ENCODE measurements at regions not wholly inside any gene's neighbourhood (a gene's known extent, or its start where the extent isn't known, plus 50 kb on each side); places are given as distances from the start of the nearest gene placed in this dataset.
A peak's percentile ranks its signal among the peaks of the same experiment; 100 is the strongest.
"Not testable (repeated sequence)": the region's sequence is repeated elsewhere in the genome, so short reads cannot be mapped to it uniquely, and the experiment has no call there.

DNA sequence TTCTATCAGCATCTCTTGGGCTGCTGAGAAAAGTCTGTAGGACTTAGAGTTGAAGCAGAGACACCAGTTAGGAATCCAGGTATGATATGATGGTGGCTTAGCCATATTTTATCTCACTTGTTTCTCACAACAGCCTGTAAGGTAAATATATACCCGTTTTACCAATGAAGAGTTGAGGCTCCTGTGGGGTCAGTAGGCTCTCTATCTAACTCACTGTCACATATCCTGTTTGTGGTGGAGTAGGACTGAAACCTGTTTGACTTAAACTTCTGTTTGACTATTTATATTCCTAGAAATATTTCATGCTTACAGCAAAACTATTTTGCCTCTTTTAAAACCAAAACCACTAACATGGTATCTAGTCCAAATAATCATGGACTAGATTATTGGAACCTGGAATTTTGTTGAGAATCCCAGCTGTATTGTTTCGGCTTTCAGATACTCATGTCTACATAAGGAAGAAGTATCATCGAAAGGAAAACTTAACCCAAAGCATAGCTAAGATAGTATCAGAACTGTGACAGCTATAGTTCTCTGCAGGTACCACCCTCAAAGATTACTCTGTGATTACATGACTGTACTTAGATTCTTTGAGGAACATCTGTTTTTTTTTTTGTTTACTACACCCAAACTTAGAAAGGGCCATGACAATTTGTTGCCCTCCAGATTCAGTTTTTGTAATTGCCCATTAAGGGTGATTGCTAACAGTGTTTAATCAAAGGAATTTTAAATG, 216.1 kb upstream of the THUMPD2 start:
- DNase-seq = no peak

DNA sequence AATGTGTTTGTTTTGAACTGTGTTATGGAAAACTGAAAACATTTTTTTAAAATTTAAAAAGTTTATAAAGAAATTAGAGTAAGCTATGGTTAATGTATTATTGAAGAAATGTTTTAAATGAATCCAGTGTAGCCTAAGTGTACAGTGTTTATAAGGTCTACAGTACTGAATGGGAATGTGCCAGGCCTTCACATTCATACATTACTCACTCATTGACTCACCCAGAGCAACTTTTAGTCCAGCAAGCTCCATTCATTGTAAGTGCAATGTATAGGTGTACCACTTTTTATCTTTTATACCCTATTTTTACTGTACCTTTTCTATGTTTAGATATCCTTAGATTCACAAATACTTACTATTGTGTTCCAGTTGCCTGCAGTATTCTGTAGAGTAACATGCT, 215.1 kb upstream of the THUMPD2 start:
- no peak for DNase-seq

DNA sequence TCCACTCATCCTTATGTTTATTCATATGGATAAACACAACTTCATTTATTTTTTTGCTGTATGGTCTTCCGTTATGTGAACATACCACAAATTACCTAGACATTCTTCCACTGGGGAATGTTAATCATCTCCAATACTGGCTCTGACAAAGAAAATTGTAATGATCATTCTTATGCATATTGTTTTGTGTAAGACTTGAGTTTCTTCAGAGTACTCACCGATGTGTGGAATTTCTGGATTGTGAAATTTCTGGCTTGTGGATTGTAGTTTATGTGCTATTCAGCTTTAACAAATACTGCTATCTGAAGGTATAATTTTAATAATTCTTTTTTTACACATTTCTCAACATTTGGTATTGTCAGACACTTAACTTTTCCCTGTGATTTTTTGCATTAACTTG, 212.2 kb upstream of the THUMPD2 start:
- no peak for DNase-seq

DNA sequence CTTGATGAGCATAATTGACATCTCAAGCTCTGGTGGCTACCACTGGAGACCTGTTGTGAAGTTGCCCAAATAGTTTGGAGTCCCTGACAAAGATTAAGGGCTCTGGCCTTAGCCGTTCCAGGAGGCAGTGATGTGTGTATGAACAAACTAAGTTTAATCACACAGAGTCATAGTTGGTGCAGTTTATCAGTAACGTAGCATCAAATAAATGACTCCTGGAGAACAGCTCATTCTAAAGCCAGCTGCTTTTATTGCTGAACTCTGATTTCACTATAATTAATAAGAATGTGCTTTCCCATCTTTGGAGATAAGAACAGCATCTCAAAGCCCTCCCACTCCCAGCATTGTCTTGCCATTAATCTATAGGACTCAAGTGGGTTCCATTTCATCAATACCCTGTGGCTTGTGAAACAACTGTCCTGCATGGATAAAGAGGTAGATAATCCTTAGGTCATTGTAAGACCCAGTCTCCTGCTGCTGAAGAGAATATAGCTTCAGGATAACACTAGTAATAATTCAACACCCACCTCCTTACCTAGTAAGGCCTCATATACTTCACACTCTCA, 211.4 kb upstream of the THUMPD2 start:
- no peak for DNase-seq

DNA sequence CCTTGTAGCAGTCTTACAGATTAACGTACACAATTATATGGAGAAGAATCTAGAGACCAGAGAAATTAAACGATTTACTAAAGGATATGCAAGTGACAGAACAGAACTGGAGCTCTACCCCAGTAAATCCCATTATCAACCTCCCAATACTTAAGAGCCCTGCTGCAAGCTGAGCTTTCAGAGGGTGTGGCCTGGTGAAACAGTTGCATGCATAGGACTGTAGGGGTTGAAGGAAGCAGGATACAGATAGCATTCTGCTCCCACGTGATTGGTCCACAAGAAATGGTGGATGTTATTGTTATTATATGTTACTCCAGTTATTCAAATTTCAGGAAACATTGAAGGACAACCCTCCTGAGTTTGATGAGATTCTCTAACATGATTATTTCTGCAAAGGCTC, 210.8 kb upstream of the THUMPD2 start:
- DNase-seq = no peak

DNA sequence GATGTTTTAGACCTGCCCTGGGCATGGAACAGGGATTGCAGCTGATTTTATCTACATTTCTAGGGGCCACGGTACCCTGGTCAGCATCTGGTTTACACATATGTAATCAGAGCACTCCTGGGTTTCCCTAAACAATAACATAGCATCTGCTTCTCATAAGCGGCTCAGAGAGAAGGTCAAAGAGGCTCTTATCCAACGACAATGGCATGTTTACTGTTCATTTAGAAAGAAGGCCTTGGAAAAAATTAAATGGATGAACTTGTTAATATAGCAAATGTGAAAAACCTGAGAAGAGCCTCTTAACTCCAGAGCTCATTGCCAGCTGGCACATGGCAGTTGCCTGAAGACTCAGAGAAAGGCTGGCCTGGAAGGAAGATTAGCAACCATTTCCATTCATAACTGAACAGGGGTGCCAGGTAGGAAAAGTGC, 202.8 kb upstream of the THUMPD2 start:
- DNase-seq = peak; percentile 67

DNA sequence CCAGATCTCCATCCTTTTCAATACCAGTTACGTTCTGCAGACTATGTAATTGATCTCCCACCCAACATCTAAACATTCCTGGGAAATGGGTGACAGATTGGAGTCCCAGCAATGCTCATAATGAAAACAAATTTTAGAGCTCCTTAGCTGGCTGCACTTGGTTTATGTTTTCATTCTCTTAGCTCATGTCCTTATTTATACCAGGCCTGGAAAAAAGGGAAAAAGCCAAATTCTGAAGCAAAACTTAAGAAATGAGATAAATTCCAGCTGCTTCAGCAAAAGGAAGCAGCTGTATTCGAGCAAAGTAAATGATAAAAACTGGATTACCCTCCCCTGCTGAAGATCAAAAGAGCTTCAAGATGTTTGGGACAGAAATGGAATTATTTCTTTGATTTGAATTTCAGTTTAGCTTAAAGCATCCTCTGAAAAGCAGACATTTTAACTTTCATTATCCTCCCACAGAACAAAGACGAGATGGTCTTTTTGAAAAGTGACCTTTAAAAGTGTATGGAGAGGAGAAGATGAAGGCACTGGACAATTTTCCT, 196.5 kb upstream of the THUMPD2 start:
- DNase-seq = no peak

DNA sequence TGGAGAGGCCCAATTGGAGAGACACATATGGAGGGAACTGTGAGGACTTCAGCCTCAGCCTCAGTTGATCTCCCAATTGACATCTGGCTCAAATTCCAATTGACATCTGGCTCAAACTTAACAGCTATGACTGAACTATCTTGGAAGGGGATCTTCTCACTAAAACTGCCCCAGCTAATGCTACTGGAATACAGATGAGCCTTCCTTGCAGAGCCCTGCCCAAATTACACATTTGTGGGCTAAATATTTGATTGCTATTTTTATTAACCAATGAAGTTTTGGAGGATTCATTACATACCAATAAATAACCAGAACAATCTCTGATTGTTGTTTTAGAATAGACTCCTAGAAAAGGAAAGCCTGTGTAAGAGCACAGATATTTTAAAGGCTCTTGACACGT, 189.0 kb upstream of the THUMPD2 start:
- no peak for DNase-seq

DNA sequence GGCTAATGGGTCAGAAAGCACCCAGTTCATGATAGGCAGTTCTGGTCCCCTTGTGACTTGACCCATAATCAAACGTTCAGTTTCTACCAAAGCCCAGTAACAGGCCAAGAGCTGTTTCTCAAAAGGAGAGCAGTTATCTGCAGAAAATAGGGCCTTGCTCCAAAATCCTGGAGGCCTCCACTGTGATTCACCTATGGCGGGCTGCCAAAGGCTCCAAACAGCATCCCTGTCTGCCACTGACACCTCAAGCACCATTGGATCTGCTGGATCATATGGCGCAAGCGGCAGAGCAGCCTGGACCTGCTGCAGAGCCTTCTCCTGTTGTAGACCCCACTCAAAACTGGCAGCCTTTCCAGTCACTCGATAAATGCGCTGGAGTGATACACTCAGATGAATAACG, 181.6 kb upstream of the THUMPD2 start:
- not testable (repeated sequence) for DNase-seq

DNA sequence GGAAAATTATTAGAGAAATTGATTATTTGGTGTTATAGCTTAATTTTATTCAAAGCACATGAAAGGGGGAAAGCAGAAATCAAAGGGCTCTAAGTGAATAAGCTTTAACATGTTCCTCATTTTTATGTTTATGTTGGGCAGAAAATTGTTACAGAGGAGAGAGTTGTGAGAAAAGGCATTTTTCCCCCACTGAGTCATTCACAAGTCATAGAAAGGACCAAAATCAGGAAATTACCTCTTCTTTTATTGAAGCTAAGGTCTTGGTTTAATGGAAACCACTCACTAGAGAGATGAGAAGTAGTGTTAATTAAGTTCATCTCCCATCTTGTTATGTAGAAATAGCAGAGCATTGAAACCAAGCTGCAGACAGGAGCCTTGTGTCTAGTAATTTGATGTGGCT, 175.3 kb upstream of the THUMPD2 start:
- no peak for DNase-seq

DNA sequence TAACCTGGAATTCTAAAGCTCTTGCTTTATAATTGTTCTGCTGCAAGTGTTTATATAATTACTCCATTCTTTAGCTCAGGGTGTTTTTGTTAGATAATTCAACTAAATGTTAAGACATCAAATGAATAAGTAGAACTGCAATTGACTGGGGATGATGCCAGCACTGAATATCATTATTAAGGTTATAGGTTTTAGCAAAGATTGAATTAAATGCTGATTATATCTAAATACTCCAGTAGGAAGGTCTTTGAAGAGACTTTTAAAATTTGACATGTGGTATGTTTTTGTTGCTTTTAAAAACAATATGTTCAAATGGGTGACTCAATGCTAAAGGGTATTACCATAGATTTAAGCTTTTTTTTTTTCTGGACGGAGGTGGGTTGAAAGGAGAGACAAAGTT, 170.1 kb upstream of the THUMPD2 start:
- no peak for DNase-seq

DNA sequence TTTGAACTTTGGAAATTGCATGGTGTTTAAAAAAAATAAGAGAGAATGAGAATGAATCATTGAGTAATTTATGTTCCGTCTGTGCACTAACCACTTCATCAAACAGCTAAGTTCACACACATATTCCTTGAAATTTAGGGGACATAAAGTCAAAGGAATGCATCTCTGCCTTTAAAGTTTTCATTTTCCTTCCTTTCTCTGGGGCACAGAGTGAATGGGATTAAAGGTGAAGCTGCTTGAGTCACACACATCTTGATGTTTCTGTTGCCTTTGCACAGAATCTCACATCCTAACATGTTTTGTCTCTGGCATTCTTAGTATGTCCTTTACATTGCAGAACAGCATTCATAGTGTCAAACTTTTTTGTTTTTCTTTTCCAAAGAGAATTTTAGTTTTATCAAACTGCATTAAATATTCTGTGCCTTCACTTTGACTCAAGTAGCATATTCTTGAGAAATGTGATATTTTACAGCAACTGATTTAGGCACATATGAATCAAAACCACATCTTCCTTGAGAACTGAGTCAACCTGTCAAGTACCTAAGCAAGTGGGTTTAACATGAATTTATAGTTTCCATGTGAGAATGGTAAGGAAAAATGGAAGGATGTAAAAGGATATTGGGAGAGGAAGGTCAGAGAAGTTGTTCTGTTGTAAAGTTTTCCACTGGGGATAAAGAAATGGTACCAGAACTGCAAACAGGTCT, 169.1 kb upstream of the THUMPD2 start:
- DNase-seq = no peak

DNA sequence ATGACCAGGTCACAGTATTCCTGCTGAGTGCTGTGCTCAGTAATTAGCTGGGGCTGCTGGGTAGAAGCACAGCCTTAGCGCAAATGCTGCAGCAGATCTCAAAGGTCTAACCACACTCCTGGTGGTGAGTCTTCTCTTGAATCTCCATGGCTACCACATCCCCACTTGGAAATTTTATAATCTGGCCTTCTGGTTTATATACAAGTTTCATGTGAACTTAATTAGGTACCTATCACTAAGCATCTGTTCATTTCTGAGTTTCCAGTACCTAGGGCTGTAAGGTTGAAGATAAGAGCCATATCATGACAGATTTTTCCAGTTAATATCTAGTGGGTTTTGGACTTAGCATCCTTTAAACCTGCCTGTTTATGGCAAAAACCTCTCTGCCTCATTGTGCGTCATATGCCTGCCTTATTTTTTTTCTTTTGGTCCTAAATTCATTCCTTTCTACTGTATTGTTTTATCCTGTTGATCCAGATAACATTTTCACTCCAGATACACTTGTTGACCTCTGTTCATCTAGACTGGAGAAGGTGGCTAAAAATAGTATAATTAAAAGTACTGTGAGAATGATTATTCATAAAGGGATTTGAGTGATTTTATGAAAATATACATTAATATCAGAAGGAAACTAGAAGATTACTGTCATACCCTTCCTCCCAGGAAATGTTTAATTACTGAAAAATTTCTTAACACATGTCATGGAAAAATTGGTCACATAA, 168.4 kb upstream of the THUMPD2 start:
- DNase-seq = no peak

DNA sequence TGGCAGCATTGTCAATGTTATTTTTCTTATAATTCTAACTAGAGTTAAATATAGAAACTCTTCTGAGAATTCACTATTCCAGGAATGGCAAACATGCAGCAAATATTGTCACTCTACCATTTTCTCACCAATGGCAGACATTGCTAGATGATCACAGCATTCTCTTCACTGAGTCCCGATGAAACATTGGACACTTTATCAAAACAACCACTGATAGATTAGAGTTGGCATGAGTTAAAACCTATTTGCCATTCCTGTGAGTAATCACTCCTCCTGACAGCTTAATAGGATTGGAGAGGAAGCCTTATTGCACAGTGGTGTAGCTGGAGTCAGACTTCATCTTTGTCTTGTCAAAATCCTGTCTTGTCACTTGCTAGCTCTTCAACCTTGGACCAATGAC, 163.9 kb upstream of the THUMPD2 start:
- no peak for DNase-seq

DNA sequence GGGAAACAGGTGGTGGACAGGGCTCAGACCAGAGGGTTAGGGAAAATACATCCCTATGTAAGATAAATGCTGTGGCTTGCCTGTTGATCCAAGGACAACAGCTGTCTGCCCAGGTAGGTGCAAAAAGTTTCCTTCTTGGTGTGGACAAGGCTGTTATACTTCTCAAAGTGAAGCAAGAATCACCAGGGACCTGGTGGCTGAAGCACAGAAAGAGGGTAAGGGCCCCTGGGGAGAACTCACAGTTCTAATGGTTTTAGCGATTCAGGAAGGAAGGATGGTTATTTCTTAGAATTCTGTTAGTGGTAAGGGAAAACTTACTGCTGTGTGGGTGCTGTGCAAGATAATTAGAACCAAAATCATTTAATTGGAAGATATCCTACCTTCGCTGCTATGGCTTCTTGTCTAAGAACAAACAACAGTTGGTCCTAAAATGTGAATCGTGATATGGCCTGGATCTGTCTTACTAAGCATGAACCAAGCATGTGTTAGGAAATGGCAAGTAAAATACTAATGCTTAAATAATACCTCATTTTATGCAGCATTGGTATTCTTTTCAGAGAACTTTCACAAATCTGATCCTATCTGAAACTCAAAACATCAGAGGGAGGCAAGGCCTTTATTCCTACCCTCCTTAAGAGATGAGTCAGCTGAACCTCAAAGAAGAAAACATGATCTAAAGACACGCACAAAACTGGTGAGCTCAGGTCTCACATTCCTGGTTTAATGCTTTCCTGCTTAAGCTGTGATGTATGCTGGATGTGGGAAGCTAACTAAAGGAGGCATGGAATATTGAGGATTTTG, 159.2 kb upstream of the THUMPD2 start:
- DNase-seq = no peak

DNA sequence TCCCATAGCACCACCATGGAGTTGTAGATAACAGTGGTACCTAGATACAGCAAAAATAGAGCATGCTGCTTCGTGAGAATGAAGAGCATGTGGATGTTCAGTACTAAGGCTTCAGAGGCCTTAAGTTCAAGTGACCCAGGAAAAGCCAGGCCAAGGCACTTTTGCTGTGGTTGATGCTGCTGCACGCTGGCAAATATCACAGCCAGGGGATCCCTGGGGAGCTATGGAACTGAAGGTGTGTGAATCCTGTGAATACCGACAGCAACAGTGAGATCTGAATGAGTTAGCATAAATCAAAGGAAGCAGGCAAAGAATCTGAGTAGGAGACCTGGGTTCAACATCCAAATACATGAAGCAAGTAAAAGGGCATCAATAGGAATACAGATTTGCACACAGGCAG, 158.6 kb upstream of the THUMPD2 start:
- no peak for DNase-seq

DNA sequence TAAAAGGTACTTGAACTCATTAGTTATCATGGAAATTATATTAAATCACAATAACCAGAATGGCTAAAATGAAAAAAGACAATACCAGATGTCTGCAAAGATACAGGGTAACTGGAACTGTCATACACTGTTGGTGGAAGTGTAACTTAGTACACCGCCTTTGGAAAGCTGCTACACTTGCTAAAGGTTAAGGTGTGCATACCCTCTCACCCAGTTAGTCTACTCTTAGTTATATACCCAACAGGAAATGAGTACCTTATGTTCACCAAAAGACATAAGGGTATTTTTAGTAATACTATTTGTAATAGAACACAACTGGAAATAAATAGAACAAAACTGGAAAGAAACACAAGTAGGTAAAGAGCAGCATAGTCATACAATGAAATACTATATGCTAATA, 155.8 kb upstream of the THUMPD2 start:
- DNase-seq = no peak

DNA sequence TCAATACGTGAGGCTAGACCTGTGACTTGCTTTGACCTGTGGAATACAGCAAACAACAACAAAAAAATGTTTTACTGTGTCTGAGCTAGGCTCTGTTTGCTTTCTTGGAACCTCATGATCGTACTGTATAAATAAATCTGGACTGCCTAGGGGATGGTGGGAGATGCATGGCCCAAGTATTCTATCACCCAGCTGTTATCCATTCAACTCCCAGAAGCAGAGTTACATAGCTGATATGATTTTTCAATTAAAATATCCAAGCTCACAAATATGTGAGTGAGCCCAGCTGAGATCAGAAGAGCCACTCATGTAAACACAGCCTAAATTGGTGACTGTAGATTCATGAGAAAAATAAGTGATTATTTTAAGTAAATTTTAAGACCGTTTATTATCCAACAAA, 154.1 kb upstream of the THUMPD2 start:
- DNase-seq = no peak

DNA sequence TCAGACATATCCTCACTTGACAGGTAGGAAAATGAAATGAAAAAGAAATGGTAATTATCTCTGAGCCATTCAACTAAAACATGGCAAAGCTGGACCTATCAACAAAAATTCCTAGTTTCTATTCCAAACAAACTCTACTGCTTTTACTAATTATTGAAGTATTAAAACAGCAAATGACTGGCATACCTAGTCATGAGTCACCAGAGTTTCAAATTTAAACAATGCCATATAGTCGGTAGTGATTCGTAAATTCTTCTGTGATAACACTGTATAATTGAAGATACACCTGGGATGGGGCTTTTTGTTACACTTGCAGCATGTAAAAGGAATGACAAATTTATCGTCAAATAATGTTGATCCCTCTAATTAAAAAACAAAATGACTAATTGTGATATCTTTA, 153.1 kb upstream of the THUMPD2 start:
- no peak for DNase-seq

DNA sequence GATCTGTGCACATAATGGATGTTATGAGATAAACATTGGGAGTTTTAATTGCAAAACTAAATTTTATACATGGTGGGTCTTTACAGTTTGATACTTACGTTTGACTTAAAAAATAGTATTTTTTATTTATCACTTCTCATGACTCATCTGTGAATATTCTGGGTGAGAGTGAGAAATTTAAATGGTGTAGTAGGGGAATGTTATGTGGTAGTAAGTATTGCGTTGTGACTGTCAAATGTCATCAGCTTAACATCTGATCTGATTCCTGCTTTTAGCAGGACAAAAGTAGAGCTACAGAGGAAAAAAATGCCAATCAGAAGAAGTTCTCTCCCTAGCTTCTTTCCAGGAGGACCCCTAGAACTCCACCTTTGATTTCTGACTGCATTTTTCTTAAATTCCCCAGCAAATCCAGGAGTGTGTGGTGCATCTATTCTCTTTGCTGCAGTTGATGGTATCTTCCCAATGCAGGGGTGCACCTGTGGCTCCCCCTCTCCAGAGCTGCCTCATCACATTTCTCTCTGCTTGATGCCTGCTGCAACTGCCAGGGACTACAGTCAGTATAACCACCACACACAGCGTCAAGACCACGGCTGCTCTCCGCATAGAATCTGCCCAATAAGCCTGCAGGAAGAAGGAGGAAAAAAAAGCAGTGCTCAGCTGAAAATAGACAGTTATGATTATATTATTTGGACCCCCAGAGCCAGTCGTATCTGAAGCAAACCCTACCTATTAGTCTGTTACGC, 151.3 kb upstream of the THUMPD2 start:
- no peak for DNase-seq

DNA sequence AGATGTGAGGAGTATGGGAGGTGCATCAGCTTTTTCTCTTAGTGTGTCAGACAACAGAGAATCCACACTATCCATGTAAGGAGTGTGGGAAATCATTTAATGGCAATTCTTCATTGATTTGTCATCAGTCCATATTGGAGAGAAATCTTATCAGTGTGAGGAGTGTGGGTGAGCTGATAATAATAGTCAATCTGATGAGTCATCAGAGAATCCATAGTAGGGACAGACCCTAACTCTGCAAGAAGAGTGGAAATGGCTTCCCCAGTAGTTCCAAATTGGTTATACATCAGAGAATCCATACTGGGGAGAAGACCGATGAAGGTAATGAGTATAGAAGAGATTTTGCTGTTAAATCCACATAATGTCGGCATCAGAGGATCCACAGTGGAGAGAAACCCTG, 150.5 kb upstream of the THUMPD2 start:
- no peak for DNase-seq

DNA sequence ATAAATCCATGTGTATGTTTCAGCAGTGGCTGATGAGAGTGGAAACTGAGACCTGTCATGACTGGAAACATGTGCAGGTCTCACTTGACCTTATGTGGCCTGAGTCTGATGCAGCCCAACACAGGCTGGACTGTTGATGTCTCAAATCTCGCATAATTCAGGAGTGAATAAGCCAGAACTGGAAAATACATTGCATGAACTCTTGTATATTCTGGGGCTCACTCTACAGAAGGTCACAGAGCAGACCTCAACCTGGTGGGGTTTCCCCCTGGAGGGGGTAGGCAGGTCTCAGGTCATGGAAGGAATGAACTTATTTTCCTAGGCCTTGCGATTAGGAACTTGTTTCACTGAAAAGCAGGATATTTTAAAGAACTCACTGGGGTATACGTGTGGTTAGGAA, 146.3 kb upstream of the THUMPD2 start:
- DNase-seq = no peak
